ENCODE measurements at regions not wholly inside any gene's neighbourhood (a gene's known extent, or its start where the extent isn't known, plus 50 kb on each side); places are given as distances from the start of the nearest gene placed in this dataset.
"Not testable (repeated sequence)": the region's sequence is repeated elsewhere in the genome, so short reads cannot be mapped to it uniquely, and the experiment has no call there.

DNA sequence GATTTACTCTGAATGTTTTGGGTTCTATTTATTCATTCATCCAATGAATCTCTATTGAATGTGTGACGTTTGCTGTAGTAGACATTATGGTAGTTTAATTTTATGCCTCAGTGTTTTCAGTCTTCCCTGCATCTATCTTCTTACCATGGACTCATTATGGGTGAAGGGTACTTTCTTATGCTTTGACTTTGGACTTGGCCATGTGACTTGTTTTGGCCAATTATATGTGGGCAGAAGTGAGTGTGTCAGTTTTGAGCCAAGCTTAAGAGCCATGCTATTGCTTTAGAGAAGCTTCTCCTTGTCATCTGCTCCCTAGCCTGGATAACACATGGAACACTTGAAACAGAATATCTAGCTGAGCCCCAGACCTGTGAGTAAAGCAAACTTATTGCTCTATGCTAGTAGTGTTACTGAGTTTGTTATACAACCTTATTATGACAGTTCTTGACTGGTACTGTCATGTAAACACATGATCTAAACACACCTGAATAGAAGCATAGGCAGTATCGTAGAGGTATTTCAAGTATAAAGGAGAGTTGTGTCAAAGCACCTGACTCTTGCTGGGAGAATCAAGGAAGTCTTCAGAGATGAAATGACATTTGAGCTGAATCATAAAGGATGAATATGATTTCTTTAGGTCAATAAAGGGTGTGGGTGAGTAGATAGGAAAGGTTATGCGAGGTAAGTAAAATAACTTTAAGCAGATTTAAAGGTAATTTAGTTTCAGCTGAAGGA lies 128.4 kb downstream of the NAA11 start:
- Mint-ChIP-seq H3K4me1 (peaks cover 22% of the 10 kb centered on the region), H3K36me3 (ENCODE audit: low read depth) (no peaks in the 10 kb centered on the region), H3K27ac (no peak overlapping the region), H3K4me3 (no peak overlapping the region), H3K9me3 (no peaks in the 10 kb centered on the region), H3K27me3 (ENCODE audit: low read depth) (peaks cover 3% of the 10 kb centered on the region)
- TF ChIP-seq, protein P1, sequence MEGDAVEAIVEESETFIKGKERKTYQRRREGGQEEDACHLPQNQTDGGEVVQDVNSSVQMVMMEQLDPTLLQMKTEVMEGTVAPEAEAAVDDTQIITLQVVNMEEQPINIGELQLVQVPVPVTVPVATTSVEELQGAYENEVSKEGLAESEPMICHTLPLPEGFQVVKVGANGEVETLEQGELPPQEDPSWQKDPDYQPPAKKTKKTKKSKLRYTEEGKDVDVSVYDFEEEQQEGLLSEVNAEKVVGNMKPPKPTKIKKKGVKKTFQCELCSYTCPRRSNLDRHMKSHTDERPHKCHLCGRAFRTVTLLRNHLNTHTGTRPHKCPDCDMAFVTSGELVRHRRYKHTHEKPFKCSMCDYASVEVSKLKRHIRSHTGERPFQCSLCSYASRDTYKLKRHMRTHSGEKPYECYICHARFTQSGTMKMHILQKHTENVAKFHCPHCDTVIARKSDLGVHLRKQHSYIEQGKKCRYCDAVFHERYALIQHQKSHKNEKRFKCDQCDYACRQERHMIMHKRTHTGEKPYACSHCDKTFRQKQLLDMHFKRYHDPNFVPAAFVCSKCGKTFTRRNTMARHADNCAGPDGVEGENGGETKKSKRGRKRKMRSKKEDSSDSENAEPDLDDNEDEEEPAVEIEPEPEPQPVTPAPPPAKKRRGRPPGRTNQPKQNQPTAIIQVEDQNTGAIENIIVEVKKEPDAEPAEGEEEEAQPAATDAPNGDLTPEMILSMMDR (IDR thresholded peaks at IDR 0.05; ENCODE audit: unreplicated experiment in 3 of 3) = no peak

DNA sequence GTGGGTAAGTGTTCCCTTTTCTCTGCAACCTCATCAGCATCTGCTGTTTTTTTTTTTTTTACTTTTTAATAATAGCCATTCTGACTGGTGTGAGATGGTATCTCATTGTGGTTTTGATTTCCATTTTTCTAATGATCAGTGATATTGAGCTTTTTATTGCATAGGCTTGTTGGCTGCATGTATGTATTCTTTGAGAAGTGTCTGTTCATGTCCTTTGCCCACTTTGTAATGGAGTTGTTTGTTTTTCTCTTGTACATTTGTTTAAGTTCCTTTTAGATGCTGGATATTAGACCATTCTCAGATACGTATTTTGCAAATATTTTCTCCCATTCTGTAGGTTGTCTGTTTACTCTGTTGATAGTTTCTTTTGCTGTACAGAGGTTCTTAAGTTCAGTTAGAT lies 134.6 kb downstream of the NAA11 start:
- H3K9me3 Mint-ChIP-seq = peaks cover 21% of the 10 kb centered on the region
- H3K27ac Mint-ChIP-seq; H3K36me3 Mint-ChIP-seq (ENCODE audit: low read depth); H3K4me1 Mint-ChIP-seq; H3K27me3 Mint-ChIP-seq (ENCODE audit: low read depth); H3K4me3 Mint-ChIP-seq: not testable (repeated sequence)

GRCh38 chr4:79185526-79186045 lies 140.3 kb downstream of the NAA11 start:
- no peaks in the 10 kb centered on the region for H3K27me3 Mint-ChIP-seq (ENCODE audit: low read depth)
- no peak overlapping the region for H3K4me3 Mint-ChIP-seq
- peaks cover 36% of the 10 kb centered on the region for H3K4me1 Mint-ChIP-seq
- H3K36me3 Mint-ChIP-seq (ENCODE audit: low read depth) = no peaks in the 10 kb centered on the region
- peaks cover 14% of the 10 kb centered on the region for H3K9me3 Mint-ChIP-seq
- peak overlapping the region; percentile 12 to 25 (median 21) for H3K27ac Mint-ChIP-seq
- TF ChIP-seq, protein P1 (IDR thresholded peaks at IDR 0.05; ENCODE audit: unreplicated experiment in 3 of 3) = no peak

GRCh38 chr4:79184476-79184875 lies 141.4 kb downstream of the NAA11 start:
- Mint-ChIP-seq H3K27me3 (ENCODE audit: low read depth) (peaks cover 4% of the 10 kb centered on the region), H3K4me3 (peak overlapping the region in 1 of 3 experiments; percentile 26), H3K27ac (peak overlapping the region; percentile 11 to 69 (median 67)), H3K4me1 (peaks cover 40% of the 10 kb centered on the region), H3K9me3 (peaks cover 16% of the 10 kb centered on the region), H3K36me3 (ENCODE audit: low read depth) (peaks cover 4% of the 10 kb centered on the region)
- TF ChIP-seq, protein P1 (IDR thresholded peaks at IDR 0.05; ENCODE audit: unreplicated experiment in 3 of 3) = no peak

DNA sequence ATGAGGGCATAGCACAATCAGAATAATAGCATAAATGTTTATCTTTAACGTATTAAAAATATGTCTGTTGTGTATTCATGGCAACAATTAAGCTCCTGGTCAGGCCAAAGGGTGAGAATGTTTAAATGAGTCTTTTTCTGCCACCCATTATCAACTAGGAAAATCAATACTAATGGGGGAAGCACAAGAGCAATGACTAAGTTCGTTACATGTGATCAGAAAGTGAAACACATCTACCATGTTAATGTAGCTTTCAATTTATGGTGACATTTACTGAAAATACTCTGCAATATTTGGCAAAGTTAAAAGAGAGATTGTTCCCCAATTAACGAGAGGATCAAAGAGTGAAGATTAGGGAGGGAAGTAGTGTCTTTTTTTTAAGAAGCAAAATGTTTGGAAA lies 143.7 kb downstream of the NAA11 start:
- no peak overlapping the region for H3K4me3 Mint-ChIP-seq

GRCh38 chr4:79181190-79181589 lies 144.7 kb downstream of the NAA11 start:
- Mint-ChIP-seq H3K9me3 (peaks cover 17% of the 10 kb centered on the region), H3K4me1 (peaks cover 58% of the 10 kb centered on the region), H3K27me3 (ENCODE audit: low read depth) (peaks cover 4% of the 10 kb centered on the region), H3K4me3 (no peak overlapping the region), H3K27ac (no peak overlapping the region), H3K36me3 (ENCODE audit: low read depth) (peaks cover 4% of the 10 kb centered on the region)
- TF ChIP-seq, protein P1 (IDR thresholded peaks at IDR 0.05; ENCODE audit: unreplicated experiment in 3 of 3) = no peak

More for the DNA sequence above, 143.7 kb downstream of the NAA11 start:
- TF ChIP-seq, protein P1 (IDR thresholded peaks at IDR 0.05; ENCODE audit: unreplicated experiment in 3 of 3) = no peak
- H3K9me3 Mint-ChIP-seq = peaks cover 17% of the 10 kb centered on the region
- H3K27ac Mint-ChIP-seq = peak overlapping the region in 1 of 3 experiments; percentile 15
- peaks cover 4% of the 10 kb centered on the region for H3K36me3 Mint-ChIP-seq (ENCODE audit: low read depth)
- H3K27me3 Mint-ChIP-seq (ENCODE audit: low read depth) = peaks cover 4% of the 10 kb centered on the region
- peaks cover 57% of the 10 kb centered on the region for H3K4me1 Mint-ChIP-seq
